GM13976 (cell line): ENCODE measurements at regions not wholly inside any gene's neighbourhood (a gene's known extent, or its start where the extent isn't known, plus 50 kb on each side); places are given as distances from the start of the nearest gene placed in this dataset.
"Not testable (repeated sequence)": the region's sequence is repeated elsewhere in the genome, so short reads cannot be mapped to it uniquely, and the experiment has no call there.

Experiments
- DNase-seq: peaks from one replicate; pipeline ENCODE4 v3.0.0; 2012; ENCODE audit warnings: low spot score
- CTCF ChIP-seq: IDR thresholded peaks from 2 replicates; pipeline ENCODE4 v1.5.1; 2012; ENCODE audit warnings: borderline replicate concordance, mild to moderate bottlenecking; ENCODE audit not compliant: insufficient read depth; ENCODE audit errors: extremely low read depth, missing control alignments, control extremely low read depth
- in situ Hi-C: fragments of 300-500 bp; cut with MboI; formaldehyde crosslinking; loops from one replicate; pipeline ENCODE4 v1.12.0; 2022; ENCODE audit warnings: low sequenced_read_pairs, mixed read lengths, inconsistent platforms; ENCODE audit not compliant: unreplicated experiment

- in situ Hi-C loops: no loop called here
- DNase-seq: no peak
Observed at GRCh38 chr2:66189553-66189952, 245.4 kb upstream of the MEIS1 start.

DNA sequence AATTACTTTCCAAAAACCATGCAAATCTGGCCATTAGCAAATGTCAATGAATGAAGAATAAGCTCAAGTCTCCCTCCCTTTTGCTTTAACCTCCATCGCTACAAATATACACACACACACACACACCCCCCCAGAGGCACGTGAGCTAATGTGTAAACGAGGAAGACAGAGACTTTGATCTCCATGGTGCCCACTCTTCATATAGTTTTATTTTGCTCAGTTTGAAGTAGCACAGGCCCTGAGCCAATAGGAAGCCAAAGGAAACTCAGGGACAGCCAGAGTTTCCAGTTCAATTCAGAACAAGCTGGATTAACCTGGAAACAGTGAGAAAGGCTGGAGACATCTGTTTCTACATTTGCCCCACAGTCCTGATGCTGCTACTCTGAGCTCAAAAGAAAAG, 248.4 kb upstream of the MEIS1 start:
- in situ Hi-C loops: no loop called here
- DNase-seq: no peak
- no peak for TF ChIP-seq CTCF

More at GRCh38 chr2:66189553-66189952, 245.4 kb upstream of the MEIS1 start:
- TF ChIP-seq CTCF: no peak

DNA sequence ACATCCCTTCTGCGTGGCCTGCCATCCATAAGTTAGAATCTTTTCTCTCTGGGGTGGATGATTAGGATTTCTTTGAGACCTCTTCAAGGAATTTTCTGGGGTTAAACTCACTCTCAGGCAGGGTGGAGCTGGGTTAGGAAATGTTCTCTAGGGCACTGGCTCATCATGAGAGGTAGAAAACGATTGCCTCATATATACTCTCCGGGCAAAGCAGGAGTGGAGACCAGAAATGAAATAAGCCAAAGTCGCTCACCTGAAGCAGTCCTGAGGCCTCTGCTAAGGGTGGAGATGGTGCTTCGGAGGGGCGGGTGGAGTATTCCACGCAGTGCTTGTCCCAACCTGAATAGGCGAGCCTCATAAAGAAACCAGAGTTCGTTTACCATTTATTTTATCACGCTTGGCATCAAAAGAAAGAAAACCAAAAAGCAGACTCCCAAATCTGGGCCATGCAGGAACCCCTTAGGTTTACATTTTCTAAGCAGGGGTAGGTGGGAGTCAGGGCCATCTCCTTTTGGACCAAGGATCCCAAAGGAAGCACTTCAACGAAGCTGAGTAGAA, 249.3 kb upstream of the MEIS1 start:
- in situ Hi-C loops: no loop called here
- DNase-seq: no peak
- no peak for TF ChIP-seq CTCF

DNA sequence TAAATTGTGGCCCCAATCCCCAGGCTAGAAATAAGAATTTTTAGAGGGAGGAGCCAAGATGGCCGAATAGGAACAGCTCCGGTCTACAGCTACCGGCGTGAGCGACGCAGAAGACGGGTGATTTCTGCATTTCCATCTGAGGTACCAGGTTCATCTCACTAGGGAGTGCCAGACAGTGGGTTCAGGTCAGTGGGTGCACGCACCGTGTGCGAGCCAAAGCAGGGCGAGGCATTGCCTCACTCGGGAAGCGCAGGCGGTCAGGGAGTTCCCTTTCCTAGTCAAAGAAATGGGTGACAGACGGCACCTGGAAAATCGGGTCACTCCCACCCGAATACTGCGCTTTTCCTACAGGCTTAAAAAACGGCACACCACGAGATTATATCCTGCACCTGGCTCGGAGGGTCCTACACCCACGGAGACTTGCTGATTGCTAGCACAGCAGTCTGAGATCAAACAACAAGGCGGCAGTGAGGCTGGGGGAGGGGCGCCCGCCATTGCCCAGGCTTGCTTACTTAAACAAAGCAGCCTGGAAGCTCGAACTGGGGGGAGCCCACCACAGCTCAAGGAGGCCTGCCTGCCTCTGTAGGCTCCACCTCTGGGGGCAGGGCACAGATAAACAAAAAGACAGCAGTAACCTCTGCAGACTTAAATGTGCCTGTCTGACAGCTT, 257.7 kb upstream of the MEIS1 start:
- DNase-seq, in situ Hi-C loops: not testable (repeated sequence)

- in situ Hi-C loops: no loop called here
- no peak for DNase-seq
- no peak for TF ChIP-seq CTCF
Observed at GRCh38 chr2:66174491-66174890, 260.4 kb upstream of the MEIS1 start.

- in situ Hi-C loops: no loop called here
- no peak for TF ChIP-seq CTCF
Observed at GRCh38 chr2:66173645-66174044, 261.3 kb upstream of the MEIS1 start.

GRCh38 chr2:66171530-66171929, 263.4 kb upstream of the MEIS1 start:
- in situ Hi-C loops: no loop called here
- no peak for DNase-seq
- no peak for TF ChIP-seq CTCF

More at GRCh38 chr2:66173645-66174044, 261.3 kb upstream of the MEIS1 start:
- DNase-seq: no peak
